ENCODE measurements at regions not wholly inside any gene's neighbourhood (a gene's known extent, or its start where the extent isn't known, plus 50 kb on each side); places are given as distances from the start of the nearest gene placed in this dataset.

- TF ChIP-seq, protein P1, sequence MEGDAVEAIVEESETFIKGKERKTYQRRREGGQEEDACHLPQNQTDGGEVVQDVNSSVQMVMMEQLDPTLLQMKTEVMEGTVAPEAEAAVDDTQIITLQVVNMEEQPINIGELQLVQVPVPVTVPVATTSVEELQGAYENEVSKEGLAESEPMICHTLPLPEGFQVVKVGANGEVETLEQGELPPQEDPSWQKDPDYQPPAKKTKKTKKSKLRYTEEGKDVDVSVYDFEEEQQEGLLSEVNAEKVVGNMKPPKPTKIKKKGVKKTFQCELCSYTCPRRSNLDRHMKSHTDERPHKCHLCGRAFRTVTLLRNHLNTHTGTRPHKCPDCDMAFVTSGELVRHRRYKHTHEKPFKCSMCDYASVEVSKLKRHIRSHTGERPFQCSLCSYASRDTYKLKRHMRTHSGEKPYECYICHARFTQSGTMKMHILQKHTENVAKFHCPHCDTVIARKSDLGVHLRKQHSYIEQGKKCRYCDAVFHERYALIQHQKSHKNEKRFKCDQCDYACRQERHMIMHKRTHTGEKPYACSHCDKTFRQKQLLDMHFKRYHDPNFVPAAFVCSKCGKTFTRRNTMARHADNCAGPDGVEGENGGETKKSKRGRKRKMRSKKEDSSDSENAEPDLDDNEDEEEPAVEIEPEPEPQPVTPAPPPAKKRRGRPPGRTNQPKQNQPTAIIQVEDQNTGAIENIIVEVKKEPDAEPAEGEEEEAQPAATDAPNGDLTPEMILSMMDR (conservative IDR thresholded peaks at IDR 0.05; ENCODE audit: low read depth, low read length): no peak
- TF ChIP-seq EZH2 (IDR thresholded peaks at IDR 0.05; ENCODE audit: borderline replicate concordance, low read depth, low read length, poor library complexity, severe bottlenecking): no peak
Measured at GRCh38 chr2:107320881-107321280, 434.9 kb upstream of the ST6GAL2 start.

All from A673 (cell line).